CD4-positive, alpha-beta T cell treated with Interleukin-12 subunit alpha and Interleukin-12 subunit beta, for 1 hour (primary cell): ENCODE measurements at regions not wholly inside any gene's neighbourhood (a gene's known extent, or its start where the extent isn't known, plus 50 kb on each side); places are given as distances from the start of the nearest gene placed in this dataset.
"Not testable (repeated sequence)": the region's sequence is repeated elsewhere in the genome, so short reads cannot be mapped to it uniquely, and the experiment has no call there.

Experiments used
- DNase-seq: peaks from one replicate; pipeline ENCODE4 v3.0.0-alpha.2; 2020

DNA sequence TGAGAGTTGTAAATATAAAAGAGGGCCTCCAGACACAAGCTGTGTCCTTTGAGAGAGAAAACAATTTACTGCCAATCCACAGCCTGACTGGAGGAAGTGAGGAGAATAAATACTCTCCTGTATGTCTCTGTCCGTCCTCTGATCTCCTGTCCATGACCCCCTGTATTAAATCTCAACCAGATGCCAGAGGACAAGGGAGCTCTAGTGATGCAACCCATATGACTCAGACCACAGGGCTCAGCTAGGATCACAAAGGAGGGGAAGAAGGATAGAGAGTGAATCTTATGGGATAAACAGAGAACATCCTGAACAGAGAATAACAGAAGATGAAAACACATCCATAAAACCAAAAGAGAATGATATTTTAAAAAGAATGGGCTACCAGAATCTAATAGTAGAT is 482.6 kb downstream of the PLOD2 start:
- DNase-seq: no peak

DNA sequence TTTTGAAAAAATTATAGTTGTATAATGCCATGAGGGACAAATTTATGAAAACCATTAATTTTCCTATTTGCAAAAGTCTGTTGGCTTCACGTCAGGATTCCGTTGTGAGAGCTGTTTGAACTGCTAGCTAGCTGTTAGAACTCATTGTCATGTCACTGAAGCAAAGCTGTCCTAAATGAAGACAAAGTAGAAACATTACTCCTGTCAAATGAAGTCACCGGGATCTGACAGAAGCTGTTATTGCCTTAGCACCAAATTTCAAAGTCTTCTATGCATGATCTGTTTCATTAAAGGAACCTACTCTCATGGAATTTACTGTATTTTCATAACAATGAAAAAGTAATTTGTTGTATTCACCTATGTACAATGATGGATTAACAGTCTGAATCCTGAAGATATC is 479.8 kb downstream of the PLOD2 start:
- DNase-seq: no peak

DNA sequence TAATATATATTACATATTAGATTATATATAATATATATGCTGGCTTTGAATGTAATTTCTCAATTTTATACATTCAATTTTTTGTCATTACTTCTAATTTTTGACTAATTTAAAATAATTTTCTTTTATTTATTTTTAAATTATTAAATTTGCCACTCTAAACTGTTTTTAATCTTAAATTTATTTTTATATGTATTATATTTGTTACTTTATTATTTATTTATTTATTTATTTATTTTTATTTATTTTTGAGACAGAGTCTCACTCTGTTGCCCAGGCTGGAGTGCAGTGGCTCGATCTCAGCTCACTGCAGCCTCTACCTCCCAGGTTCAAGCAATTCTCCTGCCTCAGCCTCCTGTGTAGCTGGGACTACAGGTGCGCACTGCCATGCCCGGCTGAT is 473.0 kb downstream of the PLOD2 start:
- DNase-seq: not testable (repeated sequence)

DNA sequence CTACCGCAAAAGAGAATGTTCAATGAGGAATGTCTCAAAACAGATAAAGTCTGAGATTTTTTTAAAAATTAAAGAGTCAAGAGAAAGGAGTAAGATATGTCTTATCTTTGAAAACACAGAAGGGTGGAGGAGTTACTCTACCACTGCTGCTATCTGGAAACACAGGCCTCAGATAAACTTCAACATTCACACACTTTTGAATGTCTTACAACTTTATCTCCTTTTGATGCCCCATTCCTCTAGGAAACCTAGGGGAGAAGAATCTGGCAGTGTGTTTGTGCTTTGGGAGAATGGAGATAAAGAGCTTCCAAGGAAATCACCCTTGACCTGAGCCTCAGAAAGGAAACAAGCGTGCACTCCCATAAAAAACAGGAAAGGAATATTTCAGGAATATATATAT is 468.2 kb downstream of the PLOD2 start:
- no peak for DNase-seq

DNA sequence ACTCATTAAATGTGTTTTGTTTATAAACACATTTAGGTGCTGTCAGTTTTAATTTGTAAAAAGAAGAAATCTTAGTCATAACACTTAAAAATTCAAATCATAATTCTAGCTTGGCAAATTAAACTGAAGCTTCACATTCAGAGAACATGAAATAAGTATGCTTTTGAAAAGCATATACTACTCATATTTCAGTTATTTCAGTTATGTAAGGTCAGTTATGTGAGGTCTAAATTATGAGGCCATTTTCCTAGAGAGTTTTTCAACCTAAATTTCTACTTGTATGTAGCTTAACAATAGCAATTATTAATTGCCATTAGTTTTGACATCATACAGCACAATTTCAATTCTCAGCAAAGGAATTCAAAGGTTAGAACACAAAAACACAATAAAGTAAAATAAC is 465.0 kb downstream of the PLOD2 start:
- no peak for DNase-seq

DNA sequence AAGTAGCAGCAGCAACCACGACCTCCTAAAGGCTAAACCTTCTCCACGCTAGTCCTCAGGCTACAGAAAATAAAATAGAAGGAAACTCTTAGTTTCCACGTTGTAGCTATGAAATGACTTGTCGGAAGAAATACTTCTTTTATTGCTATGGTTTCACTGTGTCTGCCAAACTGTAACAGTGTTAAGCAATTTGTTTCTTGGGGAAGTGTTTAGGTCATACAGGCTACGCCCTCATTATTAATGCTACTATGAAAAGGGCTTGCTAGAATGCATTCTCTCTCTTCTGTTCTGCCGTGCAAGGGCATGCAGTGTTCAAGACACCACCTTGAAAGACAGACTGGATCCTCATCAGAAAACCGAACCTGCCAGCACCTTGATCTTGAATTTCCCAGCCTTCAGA is 462.7 kb downstream of the PLOD2 start:
- no peak for DNase-seq

DNA sequence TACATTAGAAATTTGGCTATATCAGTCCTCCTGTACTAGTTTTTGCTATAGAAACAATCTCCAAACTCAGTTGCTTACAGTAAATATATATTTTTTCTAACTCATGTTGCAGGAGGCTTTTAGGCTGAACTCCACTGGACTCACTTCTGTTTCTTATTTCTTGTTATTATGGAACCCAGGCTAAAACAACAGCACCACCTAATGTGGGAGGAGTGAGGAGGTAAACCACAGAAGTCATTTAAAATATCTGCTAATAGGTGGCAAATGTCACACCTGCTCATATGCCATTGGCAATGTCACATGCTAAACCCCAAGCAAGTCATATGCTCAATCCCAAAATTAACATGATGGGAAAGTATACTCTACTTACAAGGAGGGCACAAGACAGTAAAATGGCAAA is 462.2 kb downstream of the PLOD2 start:
- no peak for DNase-seq

DNA sequence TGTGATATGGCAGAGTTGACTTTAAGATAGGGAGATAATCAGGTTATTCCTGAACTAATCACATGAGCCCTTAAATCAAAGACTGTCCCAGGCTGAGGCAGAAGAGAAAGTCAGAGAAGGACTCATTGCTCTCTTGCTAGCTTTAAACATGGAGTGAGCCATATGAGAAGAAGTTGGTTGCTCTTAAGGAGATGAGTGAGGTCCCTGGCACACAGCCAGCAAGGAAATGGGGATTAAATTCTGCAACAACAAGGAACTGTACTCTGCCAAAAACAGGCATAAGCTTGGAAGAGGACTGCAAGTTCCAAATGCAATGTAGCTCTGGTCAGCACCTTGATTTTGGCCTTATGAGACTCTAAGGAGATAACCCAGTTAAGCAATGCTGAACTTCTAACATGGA is 457.0 kb downstream of the PLOD2 start:
- no peak for DNase-seq

DNA sequence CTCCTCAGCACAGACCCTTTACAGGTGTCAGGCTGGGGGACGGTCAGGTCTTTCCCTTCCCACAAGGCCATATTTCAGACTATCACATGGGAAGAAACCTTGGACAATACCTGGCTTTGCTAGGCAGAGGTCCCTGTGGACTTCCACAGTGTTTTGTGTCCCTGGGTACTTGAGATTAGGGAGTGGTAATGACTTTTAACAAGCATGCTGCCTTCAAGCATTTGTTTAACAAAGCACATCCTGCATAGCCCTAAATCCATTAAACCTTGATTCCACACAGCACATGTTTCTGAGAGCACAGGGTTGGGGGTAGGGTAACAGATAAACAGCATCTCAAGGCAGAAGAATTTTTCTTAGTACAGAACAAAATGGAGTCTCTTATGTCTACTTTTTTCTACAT is 451.2 kb downstream of the PLOD2 start:
- DNase-seq: not testable (repeated sequence)

DNA sequence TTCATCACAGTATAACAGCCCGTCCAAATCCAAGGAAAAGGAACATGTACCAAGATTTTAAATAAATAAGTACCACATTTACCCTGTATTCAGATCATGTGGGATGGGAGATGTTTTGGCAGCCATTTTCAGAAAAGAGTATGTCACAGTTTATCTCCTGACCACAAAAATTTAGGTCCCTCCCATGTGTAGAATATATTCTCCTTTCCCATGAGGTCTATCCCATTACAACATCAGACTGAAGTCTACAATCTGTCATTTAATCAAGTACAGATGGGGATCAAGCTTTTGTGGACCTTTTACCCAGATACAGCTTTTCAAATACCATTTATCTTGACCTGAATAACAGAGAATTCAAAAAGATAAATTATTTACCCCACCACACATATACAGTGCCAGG is 444.5 kb downstream of the PLOD2 start:
- no peak for DNase-seq

DNA sequence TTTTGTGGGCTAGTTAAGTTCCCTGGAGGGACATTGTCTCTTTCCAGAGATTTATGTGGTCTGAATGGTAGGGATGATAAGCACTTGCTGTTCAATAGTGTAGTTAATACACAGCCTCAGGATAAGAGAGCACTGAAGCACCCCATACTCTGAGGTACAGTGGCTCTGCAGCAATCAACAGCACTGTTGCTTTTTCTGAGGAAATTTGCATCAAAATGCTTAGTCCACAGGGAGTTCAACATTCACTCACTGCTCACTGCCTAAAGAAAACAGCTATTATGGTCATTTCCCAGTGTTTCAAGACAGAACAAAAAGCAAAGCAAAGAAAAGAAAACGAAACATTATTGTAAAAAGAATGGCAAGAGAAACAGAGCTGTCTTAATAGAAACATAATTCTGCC is 441.9 kb downstream of the PLOD2 start:
- no peak for DNase-seq

DNA sequence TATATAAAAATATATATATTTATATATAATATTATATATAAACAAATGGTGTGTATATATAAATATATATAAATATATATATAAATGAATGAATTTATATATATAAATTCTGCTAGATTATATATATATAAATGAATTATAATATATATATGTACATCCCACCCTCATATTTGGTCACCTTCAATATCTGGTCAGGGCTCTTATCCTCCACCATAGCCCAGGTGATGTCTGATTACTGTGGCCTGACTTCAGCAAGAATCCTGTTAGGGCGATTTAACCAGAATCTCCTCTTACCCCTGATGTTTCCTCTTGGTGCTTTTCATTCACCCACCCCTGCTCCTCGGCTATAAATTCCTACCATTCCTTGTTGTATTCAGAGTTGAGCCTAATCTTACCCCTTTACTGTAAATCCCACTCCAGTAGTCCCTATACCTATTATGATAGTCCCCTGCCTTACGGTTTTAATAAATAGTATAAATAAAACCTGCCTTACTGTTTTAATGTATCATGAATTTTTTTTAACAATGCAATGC is 439.6 kb downstream of the PLOD2 start:
- no peak for DNase-seq

DNA sequence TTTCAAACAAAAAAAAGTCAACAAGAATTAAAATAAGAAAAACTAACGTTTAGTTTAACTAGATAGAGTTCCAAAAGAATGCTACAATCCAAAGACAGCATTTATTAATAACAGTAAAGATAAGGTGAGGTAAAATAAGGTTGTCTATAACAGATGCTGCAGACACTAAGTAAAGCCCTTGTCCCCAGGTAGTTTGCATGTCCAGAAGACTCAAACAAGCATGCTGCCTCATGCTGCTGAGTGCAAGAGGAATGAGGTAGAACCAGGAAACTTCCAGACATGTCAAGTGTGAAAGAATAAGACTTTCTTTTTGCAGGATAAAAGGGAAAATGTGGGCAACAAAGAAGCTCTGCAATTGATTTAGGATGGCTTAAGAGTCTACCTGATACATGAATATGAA is 439.2 kb downstream of the PLOD2 start:
- DNase-seq: no peak

DNA sequence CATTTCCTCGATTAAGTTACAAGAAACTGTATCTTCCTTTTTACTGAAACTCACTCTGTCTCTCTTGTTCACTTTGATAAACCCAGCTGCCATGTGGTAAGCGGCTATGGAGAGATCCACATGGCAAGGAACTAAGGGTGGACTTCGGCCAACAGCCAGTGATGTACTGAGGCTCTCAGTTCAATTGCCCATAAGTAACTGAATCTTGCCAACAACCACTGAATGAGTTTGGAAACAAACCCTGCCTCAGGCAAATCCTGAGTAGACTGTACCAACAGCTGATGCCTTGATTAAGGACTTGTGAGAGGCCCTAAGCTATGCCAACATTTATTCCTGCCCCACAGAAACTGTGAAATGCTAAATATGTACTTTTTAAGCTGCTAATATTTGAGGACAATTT is 433.5 kb downstream of the PLOD2 start:
- no peak for DNase-seq

DNA sequence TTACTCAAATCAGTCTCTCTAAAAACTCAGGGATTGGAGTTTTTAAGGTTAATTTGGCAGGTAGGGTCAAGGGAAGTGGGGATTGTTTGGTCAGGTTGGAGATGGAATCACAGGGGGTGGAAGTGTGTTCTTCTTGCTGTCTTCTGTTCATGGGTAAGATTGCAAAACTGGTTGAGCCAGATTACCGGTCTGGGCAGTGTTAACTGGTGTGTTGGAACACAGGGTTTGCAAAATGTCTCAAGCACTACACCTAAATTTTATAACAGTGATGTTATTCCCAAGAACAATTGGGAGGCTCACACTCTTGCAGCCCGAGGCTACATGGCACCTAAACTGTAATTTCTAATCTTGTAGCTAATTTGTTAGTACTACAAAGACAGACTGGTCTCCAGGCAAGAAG is 425.4 kb downstream of the PLOD2 start:
- no peak for DNase-seq

DNA sequence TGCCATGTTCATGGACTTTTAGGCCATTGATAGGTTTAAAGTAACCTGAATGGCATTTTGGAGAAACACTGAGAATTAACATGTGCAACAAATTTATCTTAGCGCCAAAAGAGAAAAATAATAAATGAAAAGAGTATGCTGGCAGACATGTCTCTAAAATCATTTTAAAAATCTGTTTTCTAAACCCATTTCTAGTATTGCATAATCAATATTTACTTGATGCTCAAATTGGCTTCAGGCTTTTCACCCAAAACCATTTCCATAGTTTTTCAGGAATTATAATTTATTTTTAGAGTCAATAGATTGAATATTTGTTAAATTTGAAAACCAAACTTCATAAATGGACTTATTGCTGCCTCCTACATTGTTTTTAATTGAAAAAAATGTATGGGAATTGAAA is 423.0 kb downstream of the PLOD2 start:
- no peak for DNase-seq

DNA sequence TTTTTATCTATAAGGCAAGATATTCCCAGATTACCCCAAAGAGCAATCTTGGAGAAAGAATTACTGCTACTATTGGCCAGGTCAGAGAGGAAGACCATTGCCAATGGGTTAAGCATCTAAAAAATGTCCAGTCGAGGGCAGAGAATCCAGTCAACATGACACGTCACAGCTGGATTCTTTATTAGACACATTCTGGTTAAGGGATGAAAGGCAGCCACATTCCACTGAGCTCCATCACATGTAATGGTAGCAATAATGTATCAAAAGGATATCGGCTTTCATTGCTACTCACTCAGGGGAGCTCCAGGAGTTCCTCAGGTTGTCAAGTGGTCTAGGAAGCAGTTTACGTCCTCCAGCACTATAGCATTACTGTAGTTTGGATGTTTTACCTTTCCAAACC is 421.1 kb downstream of the PLOD2 start:
- DNase-seq: no peak

DNA sequence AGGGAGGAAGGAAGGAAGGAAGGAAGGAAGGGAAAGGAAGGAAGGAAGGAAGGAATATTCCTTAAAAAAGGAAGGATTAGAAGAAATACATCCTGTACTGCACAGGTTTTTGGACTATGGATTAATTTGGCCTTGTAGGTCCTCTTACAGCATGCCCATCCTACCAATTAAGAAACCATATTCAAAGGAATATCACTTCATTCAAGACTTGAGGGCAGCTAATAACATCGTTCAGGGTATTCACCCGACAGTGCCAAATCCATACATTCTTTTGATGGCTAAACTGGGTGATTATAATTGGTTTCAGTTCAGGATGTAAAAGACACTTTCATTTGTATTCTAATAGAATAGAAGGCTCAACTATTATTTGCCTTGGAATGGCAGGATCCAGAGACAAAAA is 410.3 kb downstream of the PLOD2 start:
- no peak for DNase-seq

DNA sequence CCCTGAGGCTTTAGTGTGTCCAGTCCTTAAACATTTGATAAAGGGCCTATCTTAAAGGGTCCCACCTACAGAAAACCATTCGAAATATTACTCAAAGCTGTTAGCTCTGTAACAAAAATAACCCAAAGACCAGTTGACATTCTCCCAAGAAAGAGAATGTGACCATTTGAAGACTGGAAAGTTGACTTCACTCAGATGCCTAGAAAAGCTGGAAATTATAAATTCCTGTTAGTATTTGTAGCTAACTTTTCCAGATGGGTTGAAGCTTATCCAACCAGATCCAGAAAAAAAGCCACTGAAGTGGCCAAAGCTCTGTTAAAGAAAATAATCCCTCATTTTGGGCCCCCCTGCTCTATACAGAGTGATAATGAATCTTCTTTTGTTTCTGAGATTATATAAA is 408.4 kb downstream of the PLOD2 start:
- no peak for DNase-seq

DNA sequence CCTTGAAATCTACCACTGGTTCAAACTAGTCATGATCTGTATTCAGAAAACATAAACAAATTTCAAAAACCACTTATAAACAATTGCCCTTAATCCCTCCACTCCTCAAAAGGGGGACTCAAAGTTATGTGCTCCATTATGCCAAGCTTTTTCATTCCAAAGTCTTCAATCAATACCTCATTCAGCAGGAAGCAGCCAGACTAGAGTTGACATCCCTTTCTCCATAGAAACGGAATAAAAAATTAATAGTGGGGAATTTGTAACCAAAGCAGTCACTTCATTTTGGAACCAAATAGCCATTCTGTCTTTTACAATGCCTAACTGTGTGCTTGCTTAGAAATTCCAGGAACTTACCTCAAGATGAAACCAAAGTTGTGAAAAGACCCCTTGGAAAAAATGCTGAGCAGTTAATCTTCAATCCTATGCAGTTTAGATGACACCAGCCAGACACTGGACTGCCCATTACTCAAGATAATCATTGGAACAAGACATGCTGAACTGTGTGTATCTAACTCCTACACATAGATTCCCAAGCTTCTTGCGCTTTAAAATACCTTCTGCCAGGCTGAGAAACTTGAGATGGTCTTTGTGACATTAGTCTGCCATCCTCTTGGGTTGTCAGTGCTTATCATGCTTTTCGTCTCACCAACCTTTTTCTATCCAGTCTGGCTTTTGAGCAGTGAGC is 406.2 kb downstream of the PLOD2 start:
- no peak for DNase-seq

DNA sequence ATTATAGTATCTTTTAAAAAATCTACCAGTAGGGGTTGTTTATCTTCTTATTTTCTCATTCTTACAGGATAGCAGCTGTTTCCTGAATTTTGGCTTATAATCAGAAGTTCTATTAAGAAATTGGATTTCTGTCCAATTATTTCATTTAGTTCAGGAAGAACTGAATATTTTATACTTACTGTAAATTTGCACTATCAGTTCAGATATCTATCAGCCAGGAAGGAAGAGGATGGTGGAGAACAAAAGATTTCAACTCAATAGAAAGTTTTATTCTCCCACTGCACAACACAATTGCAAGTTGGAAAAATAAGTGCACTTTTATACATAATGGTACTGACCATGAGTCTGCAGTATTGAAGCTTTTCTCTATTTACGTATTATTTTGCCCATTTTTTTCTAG is 400.9 kb downstream of the PLOD2 start:
- no peak for DNase-seq

DNA sequence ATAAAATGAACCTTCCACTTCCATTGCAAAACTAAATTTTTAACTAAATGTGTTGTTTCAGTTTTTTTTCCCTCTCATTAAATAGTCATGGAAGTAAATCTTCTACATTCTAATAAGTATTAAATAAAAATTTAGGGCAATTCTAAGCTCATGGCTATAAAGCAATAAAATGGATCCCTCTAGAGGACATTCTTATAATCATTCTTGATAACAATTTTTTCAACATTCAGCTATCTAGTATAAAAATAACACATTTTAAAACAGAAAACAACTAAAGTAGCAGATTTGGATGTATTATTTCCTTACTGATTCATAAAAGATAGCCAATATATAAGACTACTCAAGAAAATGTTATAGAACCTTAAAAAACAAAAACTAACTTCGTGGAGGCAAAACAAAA is 393.1 kb downstream of the PLOD2 start:
- no peak for DNase-seq

DNA sequence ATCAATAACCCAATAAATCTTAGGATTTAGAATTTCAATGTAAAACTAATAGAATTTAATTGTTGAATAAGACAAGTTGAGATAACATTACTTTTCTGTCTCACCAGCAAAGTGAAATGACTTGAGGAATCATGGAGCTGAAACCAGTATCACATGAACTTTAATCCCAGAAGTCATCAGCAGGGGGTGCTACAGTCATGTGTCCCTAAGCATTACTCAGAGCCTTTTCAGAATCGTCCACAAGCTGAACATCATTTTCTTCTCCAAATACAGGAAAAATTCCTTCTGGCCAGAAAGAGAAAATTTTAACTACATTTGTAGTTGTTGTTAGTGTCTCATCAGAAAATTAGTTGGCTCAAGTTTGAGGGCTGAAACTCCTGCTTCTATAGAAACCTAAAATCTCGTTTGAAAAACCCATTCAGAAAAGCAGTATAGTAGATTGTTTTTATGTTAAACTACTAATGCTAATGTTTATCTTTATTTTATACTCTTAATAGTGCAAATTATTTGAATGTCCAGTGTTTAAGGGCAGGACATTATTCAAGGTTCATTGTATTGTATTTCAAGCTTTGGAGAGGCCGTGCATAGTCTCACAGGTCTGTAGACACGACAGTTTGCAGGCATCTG is 384.1 kb downstream of the PLOD2 start:
- no peak for DNase-seq

DNA sequence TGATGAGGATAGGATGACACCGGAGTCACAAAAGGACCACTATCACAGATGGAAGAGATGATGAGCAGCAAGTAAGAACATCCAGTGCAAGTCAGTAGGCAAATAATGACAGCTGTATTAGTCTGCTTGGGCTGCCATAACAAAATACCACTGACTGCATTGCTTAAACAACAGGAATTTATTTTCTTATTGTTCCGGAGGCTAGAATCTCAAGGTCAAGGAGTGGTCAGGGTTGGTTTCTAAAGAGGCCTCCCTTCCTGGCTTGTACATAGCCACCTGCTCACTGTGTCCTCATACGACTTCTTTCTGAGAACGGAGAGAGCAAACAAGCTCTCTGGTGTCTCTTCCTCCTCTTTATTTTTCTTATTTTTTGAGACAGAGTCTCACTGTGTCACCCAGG is 380.7 kb downstream of the PLOD2 start:
- DNase-seq: no peak

DNA sequence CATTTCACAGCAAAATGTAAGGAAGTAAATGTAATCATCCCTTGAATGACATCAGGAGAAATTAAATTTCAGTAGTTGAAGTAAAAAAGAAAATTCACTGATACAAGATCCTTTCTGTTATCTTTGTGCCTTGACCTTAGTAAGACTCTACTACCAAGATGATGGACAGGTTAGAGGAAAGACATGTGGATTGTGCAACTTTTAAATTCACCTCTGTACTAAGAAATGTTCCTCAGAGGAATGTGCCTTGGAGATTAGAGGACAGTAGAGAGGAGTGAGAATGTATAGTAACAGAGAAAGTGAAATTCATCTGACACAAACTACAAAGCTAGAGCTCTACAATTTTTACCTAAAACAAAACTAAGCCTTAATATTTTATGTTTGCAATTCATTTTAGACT is 375.3 kb downstream of the PLOD2 start:
- DNase-seq: no peak
